ENCODE measurements at regions not wholly inside any gene's neighbourhood (a gene's known extent, or its start where the extent isn't known, plus 50 kb on each side); places are given as distances from the start of the nearest gene placed in this dataset.

DNA sequence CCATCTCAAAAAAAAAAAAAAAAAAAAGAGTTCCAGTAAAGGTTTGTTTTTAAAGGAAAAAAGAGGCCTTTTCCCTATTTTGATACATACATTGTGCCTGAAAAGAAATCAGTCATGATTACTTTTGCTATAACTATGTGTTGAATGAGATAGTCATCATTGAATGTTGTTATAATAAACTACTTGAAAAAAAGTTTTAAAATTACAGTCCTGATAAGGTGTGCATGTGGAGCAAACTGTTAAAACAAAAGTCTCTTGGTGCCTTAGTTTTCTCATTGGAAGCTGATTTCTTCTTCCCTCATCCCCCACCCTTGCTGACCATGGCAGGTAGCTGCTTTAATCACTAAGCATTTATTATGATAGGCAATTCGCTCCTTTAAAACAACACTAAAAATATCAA is 172.3 kb upstream of the TBCA start:
- no peak overlapping the region for H3K4me3 ChIP-seq (ENCODE audit: low read depth, low read length)
- in situ Hi-C loops (cut with HindIII; ENCODE audit: low sequenced_read_pairs): no loop called here
- TF ChIP-seq, protein P1, sequence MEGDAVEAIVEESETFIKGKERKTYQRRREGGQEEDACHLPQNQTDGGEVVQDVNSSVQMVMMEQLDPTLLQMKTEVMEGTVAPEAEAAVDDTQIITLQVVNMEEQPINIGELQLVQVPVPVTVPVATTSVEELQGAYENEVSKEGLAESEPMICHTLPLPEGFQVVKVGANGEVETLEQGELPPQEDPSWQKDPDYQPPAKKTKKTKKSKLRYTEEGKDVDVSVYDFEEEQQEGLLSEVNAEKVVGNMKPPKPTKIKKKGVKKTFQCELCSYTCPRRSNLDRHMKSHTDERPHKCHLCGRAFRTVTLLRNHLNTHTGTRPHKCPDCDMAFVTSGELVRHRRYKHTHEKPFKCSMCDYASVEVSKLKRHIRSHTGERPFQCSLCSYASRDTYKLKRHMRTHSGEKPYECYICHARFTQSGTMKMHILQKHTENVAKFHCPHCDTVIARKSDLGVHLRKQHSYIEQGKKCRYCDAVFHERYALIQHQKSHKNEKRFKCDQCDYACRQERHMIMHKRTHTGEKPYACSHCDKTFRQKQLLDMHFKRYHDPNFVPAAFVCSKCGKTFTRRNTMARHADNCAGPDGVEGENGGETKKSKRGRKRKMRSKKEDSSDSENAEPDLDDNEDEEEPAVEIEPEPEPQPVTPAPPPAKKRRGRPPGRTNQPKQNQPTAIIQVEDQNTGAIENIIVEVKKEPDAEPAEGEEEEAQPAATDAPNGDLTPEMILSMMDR (IDR thresholded peaks at IDR 0.05; ENCODE audit: low read depth, low read length, missing control alignments): no peak

DNA sequence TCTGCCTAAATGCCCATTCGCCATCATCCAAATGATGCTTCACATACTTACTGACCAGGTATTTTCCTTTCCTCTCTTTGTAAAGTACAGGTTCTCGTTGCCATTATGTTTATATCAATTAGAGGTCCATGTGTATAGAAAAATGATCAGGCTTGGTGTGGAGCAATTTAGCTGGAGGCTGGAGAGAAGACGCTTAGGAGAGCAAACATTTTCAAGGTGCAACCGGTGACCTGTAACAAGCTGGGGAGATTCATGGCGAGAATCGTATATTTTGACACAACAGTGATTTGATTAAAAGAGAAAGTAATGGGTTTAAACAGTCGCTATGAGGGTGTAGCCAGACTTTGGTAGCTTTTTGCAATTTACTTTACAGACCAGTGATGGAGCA is 170.9 kb upstream of the TBCA start:
- DNase-seq (ENCODE audit: low read depth): no peak
- in situ Hi-C loops (cut with HindIII; ENCODE audit: low sequenced_read_pairs): no loop called here
- no peak overlapping the region for H3K4me3 ChIP-seq (ENCODE audit: low read depth, low read length)
- TF ChIP-seq, protein P1 (IDR thresholded peaks at IDR 0.05; ENCODE audit: low read depth, low read length, missing control alignments): no peak

More for the DNA sequence above, 172.3 kb upstream of the TBCA start:
- no peak for DNase-seq (ENCODE audit: low read depth)

DNA sequence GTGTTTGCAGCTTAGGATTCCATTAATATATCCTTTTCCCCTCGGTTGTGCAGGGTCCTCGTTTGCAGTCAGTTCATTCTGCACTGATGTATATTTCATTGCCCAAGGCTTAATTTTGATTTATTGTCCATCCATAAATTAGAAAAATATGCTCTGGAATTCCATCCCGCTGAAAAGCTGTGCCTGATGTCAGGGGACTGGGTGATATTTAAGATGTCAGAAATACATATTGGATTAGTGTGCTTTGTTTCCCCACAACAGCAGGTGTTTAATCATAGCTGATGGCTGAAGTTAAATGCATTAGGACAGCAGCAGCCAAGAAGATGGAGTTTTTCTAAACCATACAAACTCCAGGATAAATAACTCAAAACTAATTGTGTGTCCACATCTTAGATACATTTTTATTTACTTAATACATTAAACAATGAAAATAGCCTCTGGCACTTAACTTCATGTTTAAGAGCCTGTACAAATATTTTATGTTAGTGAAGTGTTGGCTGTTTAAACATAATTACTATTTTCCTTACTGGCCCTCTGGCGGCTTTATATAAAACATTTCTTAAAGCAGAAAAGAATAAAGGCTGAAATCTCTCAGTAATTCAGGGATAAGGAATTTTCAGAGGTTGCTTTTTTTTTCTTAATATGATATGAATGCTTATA is 170.4 kb upstream of the TBCA start:
- H3K4me3 ChIP-seq (ENCODE audit: low read depth, low read length): no peak overlapping the region
- TF ChIP-seq, protein P1 (IDR thresholded peaks at IDR 0.05; ENCODE audit: low read depth, low read length, missing control alignments): no peak
- DNase-seq (ENCODE audit: low read depth): no peak
- in situ Hi-C loops (cut with HindIII; ENCODE audit: low sequenced_read_pairs): no loop called here

DNA sequence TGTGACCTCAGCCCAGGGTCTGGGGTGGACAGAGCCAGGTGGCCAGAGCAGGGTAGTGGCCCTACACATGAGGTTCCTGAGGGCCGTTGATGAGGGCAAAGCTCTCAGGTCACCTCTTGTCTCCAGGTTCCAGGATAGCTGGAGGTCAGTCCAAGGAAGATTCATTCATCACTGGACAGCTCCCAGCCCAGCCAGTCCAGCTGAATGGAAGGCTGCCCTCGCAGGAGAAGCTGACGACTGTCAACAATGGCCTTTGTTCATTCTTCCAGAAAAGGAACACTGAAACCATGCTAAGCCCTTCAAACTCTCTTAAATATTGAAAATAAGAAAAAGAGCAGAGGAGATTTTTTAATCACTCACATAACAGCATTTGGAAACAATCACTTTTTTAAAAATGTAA is 169.7 kb upstream of the TBCA start:
- H3K4me3 ChIP-seq (ENCODE audit: low read depth, low read length): no peak overlapping the region
- DNase-seq (ENCODE audit: low read depth): no peak
- TF ChIP-seq, protein P1 (IDR thresholded peaks at IDR 0.05; ENCODE audit: low read depth, low read length, missing control alignments): no peak
- in situ Hi-C loops (cut with HindIII; ENCODE audit: low sequenced_read_pairs): no loop called here

DNA sequence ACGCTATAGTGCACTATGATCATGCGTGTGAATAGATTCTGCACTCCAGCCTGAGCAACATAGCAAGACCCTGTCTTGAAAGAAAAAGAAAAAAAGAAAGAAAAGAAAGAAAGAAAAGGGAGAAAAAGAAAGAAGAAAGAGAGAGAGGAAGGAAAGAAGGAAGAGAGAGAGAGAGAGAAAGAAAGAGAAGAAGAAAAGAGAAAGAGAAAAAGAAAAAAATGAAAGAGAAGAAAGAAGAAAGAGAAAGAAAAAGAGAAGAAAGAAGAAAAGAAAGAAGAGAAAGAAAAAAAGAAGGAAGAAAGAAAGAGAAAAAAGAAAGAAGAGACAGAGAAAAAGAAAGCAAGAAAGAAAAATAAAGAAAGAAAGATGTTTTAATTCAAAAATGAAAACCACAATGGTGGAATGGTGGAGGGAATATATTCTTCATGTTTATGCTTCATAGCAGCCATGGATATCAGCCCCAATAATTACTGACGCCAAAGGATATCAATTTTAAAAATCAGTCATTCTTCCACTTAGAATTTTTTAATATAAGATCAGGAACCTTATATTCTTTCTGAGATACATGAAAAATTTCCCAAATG is 168.7 kb upstream of the TBCA start:
- H3K4me3 ChIP-seq (ENCODE audit: low read depth, low read length): no peak overlapping the region
- TF ChIP-seq, protein P1 (IDR thresholded peaks at IDR 0.05; ENCODE audit: low read depth, low read length, missing control alignments): no peak
- in situ Hi-C loops (cut with HindIII; ENCODE audit: low sequenced_read_pairs): no loop called here
- no peak for DNase-seq (ENCODE audit: low read depth)

DNA sequence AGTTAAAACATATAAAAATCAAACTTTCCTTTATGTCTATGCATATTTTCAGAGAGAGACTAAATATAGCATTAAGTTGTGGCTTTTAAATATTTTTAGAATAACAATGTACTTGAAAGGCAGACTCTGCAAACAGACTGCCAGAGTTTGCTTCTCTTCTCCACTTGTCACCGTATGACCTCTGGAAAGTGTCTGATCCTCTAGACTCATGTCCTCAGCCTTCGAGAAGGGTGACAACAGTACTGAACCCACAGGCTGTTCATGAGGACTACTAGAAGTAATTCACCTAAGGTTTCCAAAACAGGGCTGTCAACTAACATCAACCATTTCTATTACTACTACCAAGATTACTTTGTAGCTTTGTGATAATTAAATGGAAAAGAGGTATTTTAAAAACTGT is 167.7 kb upstream of the TBCA start:
- TF ChIP-seq, protein P1 (IDR thresholded peaks at IDR 0.05; ENCODE audit: low read depth, low read length, missing control alignments): no peak
- H3K4me3 ChIP-seq (ENCODE audit: low read depth, low read length): no peak overlapping the region
- no peak for DNase-seq (ENCODE audit: low read depth)
- in situ Hi-C loops (cut with HindIII; ENCODE audit: low sequenced_read_pairs): no loop called here
